GM23338 (cell line): ENCODE measurements at regions not wholly inside any gene's neighbourhood (a gene's known extent, or its start where the extent isn't known, plus 50 kb on each side); places are given as distances from the start of the nearest gene placed in this dataset.

Experiments
- ATAC-seq: fragments of 200-7000 bp; cut with Tn5 transposase; 3 replicates; pipeline ENCODE4 v1.9.1; 2020
- DNase-seq: peaks from one replicate; pipeline ENCODE4 v3.0.0-alpha.2; 2015; ENCODE audit warnings: low spot score
- H2AFZ ChIP-seq: fragments of 200-600 bp; sonication (generic); 2 replicates; pipeline ENCODE4 v1.8.0; 2016; ENCODE audit warnings: antibody characterized with exemption, mild to moderate bottlenecking, moderate library complexity
- H3F3A ChIP-seq: fragments of 200-600 bp; sonication (generic); replicated peaks from 2 replicates; pipeline ENCODE4 v1.8.0; 2017; ENCODE audit warnings: antibody characterized with exemption, mixed run types, low read depth
- H3K27ac ChIP-seq: fragments of 200-600 bp; sonication (generic); 2 replicates; pipeline ENCODE4 v1.6.1; 2016; ENCODE audit warnings: low read depth
- H3K27me3 ChIP-seq: fragments of 200-600 bp; sonication (generic); 2 replicates; pipeline ENCODE4 v1.8.0; 2016; ENCODE audit warnings: mild to moderate bottlenecking, mixed run types, moderate library complexity; ENCODE audit not compliant: insufficient read depth
- H3K36me3 ChIP-seq: fragments of 200-600 bp; sonication (generic); 2 replicates; pipeline ENCODE4 v1.8.0; 2016; ENCODE audit warnings: mild to moderate bottlenecking; ENCODE audit not compliant: insufficient read depth
- H3K4me1 ChIP-seq: fragments of 200-600 bp; sonication (generic); 2 replicates; pipeline ENCODE4 v1.8.0; 2016; ENCODE audit warnings: mild to moderate bottlenecking, moderate library complexity; ENCODE audit not compliant: insufficient read depth
- H3K4me2 ChIP-seq: fragments of 200-600 bp; sonication (generic); 2 replicates; pipeline ENCODE4 v1.7.1; 2017; ENCODE audit warnings: mixed run types
- H3K4me3 ChIP-seq: fragments of 200-600 bp; sonication (generic); 2 replicates; pipeline ENCODE4 v1.6.1; 2016; ENCODE audit warnings: mixed run types
- H3K79me2 ChIP-seq: fragments of 200-600 bp; sonication (generic); replicated peaks from 2 replicates; pipeline ENCODE4 v1.8.0; 2017; ENCODE audit warnings: mild to moderate bottlenecking; ENCODE audit not compliant: insufficient read depth
- H3K9me2 ChIP-seq: fragments of 200-600 bp; sonication (generic); 2 replicates; pipeline ENCODE4 v1.8.0; 2017; ENCODE audit not compliant: insufficient read depth
- H4K20me1 ChIP-seq: fragments of 200-600 bp; sonication (generic); replicated peaks from 2 replicates; pipeline ENCODE4 v1.8.0; 2017; ENCODE audit warnings: mild to moderate bottlenecking; ENCODE audit not compliant: insufficient read depth
- H3K27ac Mint-ChIP-seq: 2 replicates; pipeline ENCODE4 v1.8.0; 2020; ENCODE audit warnings: inconsistent platforms, mild to moderate bottlenecking, moderate library complexity, mixed read lengths
- H3K27me3 Mint-ChIP-seq: 3 replicates; pipeline ENCODE4 v1.8.0; 2022; ENCODE audit warnings: low read depth, mild to moderate bottlenecking, moderate library complexity, mixed read lengths, inconsistent platforms; ENCODE audit not compliant: insufficient read depth, poor library complexity
- H3K36me3 Mint-ChIP-seq: 3 replicates; pipeline ENCODE4 v1.8.0; 2021; ENCODE audit warnings: low read depth, mild to moderate bottlenecking, inconsistent platforms, moderate library complexity, mixed read lengths
- H3K4me1 Mint-ChIP-seq: 3 replicates; pipeline ENCODE4 v1.8.0; 2020; ENCODE audit warnings: mild to moderate bottlenecking, inconsistent platforms, mixed read lengths
- H3K4me3 Mint-ChIP-seq: 3 replicates; pipeline ENCODE4 v1.8.0; 2021; ENCODE audit warnings: moderate library complexity, mild to moderate bottlenecking, inconsistent platforms, mixed read lengths
- H3K9me3 Mint-ChIP-seq: 3 replicates; pipeline ENCODE4 v1.8.0; 2020; ENCODE audit warnings: moderate library complexity, mild to moderate bottlenecking, inconsistent platforms, mixed read lengths
- CREB1 ChIP-seq: fragments of 250-450 bp; sonication (Bioruptor Pico); IDR thresholded peaks from 2 replicates; pipeline ENCODE4 v1.5.0; 2020; ENCODE audit warnings: low read depth, mild to moderate bottlenecking, moderate library complexity
- EZH2 ChIP-seq: fragments of 200-600 bp; sonication (generic); IDR thresholded peaks from one replicate; pipeline ENCODE4 v1.8.0; 2017; ENCODE audit warnings: antibody characterized with exemption, mild to moderate bottlenecking, low read depth; ENCODE audit not compliant: unreplicated experiment
- EZH2phosphoT487 ChIP-seq: fragments of 200-600 bp; sonication (generic); IDR thresholded peaks from one replicate; pipeline ENCODE4 v1.8.1; 2018; ENCODE audit warnings: antibody characterized with exemption; ENCODE audit not compliant: unreplicated experiment
- JUNB ChIP-seq: IDR thresholded peaks from one replicate; pipeline ENCODE4 v1.6.1; 2016; ENCODE audit warnings: antibody characterized with exemption; ENCODE audit not compliant: unreplicated experiment
- NANOG ChIP-seq: IDR thresholded peaks from 2 replicates; pipeline ENCODE4 v1.6.1; 2016; ENCODE audit warnings: antibody characterized with exemption, borderline replicate concordance
- POLR2AphosphoS5 ChIP-seq: IDR thresholded peaks from 2 replicates; pipeline ENCODE4 v1.6.1; 2016; ENCODE audit warnings: antibody characterized with exemption, low read depth
- REST ChIP-seq: IDR thresholded peaks from one replicate; pipeline ENCODE4 v1.6.1; 2018; ENCODE audit warnings: antibody characterized with exemption; ENCODE audit not compliant: unreplicated experiment
- STAT1 ChIP-seq: IDR thresholded peaks from one replicate; pipeline ENCODE4 v1.6.1; 2016; ENCODE audit warnings: antibody characterized with exemption; ENCODE audit not compliant: unreplicated experiment
- ZNF114 ChIP-seq: fragments of 250-450 bp; sonication (Bioruptor Pico); IDR thresholded peaks from 2 replicates; pipeline ENCODE4 v1.5.0; 2020; ENCODE audit warnings: mild to moderate bottlenecking, moderate library complexity
- ZNF331 ChIP-seq: fragments of 250-450 bp; sonication (Bioruptor Pico); IDR thresholded peaks from 2 replicates; pipeline ENCODE4 v1.5.0; 2020; ENCODE audit warnings: low read depth, mild to moderate bottlenecking, moderate library complexity
- TF ChIP-seq, protein P1 (sequence below): fragments of 250-450 bp; sonication (Bioruptor Pico); IDR thresholded peaks from 2 replicates; pipeline ENCODE4 v1.5.0; 2020; ENCODE audit warnings: mild to moderate bottlenecking, moderate library complexity

DNA sequence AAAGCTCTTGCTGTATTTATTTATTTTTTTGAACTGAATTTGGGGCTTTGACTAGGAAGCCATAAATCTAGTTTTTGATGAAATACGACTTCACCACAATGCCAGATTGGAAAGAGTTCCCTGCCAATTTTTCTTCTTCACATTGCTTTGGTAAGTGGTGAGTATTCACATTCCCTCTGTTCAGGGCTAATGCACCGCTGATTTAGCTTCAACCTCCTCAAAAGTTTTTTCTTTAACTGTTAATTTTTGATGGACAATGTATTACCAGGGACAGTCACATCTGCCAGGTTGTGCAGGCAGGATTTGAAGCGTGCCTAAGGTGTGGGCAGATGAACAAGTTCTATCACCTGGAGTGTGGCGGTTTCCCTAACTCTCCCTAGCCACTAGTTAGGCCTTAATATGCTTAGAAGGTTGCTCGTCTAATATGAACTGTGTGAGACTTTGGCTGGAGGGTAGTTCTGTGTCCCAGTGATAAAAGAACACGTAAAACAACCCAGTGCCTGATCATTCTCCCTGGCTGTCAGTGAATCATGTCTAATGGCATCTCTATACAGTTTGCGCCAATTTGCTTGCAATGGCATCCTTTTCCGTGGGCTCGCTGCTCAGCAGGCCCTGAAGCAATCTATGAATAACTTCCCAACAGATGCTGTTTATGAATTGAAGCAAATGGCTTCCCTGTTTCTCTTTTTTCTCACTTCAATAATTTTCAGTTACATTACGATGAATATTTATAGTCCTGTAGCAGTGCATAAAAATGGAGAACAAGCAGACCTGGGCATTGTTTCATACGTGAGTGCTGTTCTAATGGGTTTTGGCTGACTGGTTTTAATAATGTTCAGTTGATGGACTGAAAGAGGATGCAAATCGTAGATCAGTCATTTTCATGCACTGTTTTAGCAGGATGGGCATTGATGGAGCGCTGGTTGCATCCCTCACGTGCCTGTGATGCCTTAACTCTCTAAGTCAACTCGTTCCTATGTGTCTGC, 243.2 kb upstream of the SUCLG2 start:
- no peaks in the 10 kb centered on the region for H3F3A ChIP-seq
- no peaks in the 10 kb centered on the region for H3K79me2 ChIP-seq
- TF ChIP-seq JUNB = no peak
- TF ChIP-seq ZNF114 (CRISPR knock-in tag) = no peak
- no peak for TF ChIP-seq EZH2phosphoT487
- no peak for TF ChIP-seq POLR2AphosphoS5
- no peak overlapping the region for H3K27ac ChIP-seq
- Mint-ChIP-seq H3K36me3 (no peaks in the 10 kb centered on the region), H3K27ac (no peak overlapping the region), H3K4me1 (no peaks in the 10 kb centered on the region), H3K4me3 (no peak overlapping the region), H3K27me3 (no peaks in the 10 kb centered on the region), H3K9me3 (no peaks in the 10 kb centered on the region)
- no peak overlapping the region for H3K4me3 ChIP-seq
- no peaks in the 10 kb centered on the region for H3K9me2 ChIP-seq
- 0 out of 2 replicates have a peak overlapping the region, but pooled peaks have one; percentile 28 for H2AFZ ChIP-seq
- no peak for DNase-seq
- no peaks in the 10 kb centered on the region for H3K36me3 ChIP-seq
- H3K4me1 ChIP-seq = no peaks in the 10 kb centered on the region
- no peak for ATAC-seq
- no peaks in the 10 kb centered on the region for H4K20me1 ChIP-seq
- no peak overlapping the region for H3K4me2 ChIP-seq
- no peaks in the 10 kb centered on the region for H3K27me3 ChIP-seq

DNA sequence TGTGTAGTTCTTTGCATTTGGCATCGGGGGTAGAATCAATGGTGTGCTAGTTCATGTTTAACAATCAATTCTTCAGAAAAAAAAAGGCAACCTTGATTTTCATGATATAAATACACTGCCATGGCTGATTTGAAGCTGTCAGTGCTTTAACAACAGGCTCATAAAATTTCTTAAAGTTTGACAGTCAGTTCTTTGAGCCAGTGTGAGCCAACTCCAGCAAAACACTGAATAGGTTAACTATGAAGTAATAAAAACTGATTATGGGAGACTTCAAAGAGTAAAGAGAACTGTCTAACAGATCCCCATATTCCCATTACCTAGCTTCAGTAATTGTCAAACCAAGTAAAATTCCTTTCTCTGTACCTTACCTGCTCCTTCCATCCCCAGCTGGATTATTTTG, 241.7 kb upstream of the SUCLG2 start:
- Histone ChIP-seq H3K9me2 (no peaks in the 10 kb centered on the region), H3K36me3 (no peaks in the 10 kb centered on the region), H3K4me2 (no peak overlapping the region), H3K27me3 (no peaks in the 10 kb centered on the region), H3K4me1 (no peaks in the 10 kb centered on the region), H3K79me2 (no peaks in the 10 kb centered on the region), H3K27ac (no peak overlapping the region), H4K20me1 (no peaks in the 10 kb centered on the region), H3K4me3 (no peak overlapping the region), H3F3A (no peaks in the 10 kb centered on the region), H2AFZ (no peak overlapping the region)
- Mint-ChIP-seq H3K36me3 (no peaks in the 10 kb centered on the region), H3K4me1 (no peaks in the 10 kb centered on the region), H3K27ac (no peak overlapping the region), H3K27me3 (no peaks in the 10 kb centered on the region), H3K9me3 (no peaks in the 10 kb centered on the region), H3K4me3 (no peak overlapping the region)
- DNase-seq (no peak), ATAC-seq (no peak)
- TF ChIP-seq EZH2phosphoT487 = no peak
- no peak for TF ChIP-seq JUNB
- TF ChIP-seq, protein P1, sequence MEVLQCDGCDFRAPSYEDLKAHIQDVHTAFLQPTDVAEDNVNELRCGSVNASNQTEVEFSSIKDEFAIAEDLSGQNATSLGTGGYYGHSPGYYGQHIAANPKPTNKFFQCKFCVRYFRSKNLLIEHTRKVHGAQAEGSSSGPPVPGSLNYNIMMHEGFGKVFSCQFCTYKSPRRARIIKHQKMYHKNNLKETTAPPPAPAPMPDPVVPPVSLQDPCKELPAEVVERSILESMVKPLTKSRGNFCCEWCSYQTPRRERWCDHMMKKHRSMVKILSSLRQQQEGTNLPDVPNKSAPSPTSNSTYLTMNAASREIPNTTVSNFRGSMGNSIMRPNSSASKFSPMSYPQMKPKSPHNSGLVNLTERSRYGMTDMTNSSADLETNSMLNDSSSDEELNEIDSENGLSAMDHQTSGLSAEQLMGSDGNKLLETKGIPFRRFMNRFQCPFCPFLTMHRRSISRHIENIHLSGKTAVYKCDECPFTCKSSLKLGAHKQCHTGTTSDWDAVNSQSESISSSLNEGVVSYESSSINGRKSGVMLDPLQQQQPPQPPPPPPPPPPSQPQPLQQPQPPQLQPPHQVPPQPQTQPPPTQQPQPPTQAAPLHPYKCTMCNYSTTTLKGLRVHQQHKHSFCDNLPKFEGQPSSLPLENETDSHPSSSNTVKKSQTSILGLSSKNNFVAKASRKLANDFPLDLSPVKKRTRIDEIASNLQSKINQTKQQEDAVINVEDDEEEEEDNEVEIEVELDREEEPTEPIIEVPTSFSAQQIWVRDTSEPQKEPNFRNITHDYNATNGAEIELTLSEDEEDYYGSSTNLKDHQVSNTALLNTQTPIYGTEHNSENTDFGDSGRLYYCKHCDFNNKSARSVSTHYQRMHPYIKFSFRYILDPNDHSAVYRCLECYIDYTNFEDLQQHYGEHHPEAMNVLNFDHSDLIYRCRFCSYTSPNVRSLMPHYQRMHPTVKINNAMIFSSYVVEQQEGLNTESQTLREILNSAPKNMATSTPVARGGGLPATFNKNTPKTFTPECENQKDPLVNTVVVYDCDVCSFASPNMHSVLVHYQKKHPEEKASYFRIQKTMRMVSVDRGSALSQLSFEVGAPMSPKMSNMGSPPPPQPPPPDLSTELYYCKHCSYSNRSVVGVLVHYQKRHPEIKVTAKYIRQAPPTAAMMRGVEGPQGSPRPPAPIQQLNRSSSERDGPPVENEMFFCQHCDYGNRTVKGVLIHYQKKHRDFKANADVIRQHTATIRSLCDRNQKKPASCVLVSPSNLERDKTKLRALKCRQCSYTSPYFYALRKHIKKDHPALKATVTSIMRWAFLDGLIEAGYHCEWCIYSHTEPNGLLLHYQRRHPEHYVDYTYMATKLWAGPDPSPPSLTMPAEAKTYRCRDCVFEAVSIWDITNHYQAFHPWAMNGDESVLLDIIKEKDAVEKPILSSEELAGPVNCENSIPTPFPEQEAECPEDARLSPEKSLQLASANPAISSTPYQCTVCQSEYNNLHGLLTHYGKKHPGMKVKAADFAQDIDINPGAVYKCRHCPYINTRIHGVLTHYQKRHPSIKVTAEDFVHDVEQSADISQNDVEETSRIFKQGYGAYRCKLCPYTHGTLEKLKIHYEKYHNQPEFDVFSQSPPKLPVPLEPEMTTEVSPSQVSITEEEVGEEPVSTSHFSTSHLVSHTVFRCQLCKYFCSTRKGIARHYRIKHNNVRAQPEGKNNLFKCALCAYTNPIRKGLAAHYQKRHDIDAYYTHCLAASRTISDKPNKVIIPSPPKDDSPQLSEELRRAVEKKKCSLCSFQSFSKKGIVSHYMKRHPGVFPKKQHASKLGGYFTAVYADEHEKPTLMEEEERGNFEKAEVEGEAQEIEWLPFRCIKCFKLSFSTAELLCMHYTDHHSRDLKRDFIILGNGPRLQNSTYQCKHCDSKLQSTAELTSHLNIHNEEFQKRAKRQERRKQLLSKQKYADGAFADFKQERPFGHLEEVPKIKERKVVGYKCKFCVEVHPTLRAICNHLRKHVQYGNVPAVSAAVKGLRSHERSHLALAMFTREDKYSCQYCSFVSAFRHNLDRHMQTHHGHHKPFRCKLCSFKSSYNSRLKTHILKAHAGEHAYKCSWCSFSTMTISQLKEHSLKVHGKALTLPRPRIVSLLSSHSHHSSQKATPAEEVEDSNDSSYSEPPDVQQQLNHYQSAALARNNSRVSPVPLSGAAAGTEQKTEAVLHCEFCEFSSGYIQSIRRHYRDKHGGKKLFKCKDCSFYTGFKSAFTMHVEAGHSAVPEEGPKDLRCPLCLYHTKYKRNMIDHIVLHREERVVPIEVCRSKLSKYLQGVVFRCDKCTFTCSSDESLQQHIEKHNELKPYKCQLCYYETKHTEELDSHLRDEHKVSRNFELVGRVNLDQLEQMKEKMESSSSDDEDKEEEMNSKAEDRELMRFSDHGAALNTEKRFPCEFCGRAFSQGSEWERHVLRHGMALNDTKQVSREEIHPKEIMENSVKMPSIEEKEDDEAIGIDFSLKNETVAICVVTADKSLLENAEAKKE (CRISPR knock-in tag) = no peak
- no peak for TF ChIP-seq NANOG
- TF ChIP-seq CREB1 = no peak
- no peak for TF ChIP-seq REST
- no peak for TF ChIP-seq ZNF114 (CRISPR knock-in tag)
- TF ChIP-seq EZH2 = no peak
- no peak for TF ChIP-seq STAT1
- no peak for TF ChIP-seq ZNF331 (CRISPR knock-in tag)
